G401.6 (cell line): ENCODE measurements at regions not wholly inside any gene's neighbourhood (a gene's known extent, or its start where the extent isn't known, plus 50 kb on each side); places are given as distances from the start of the nearest gene placed in this dataset.

Source experiments
- FAIRE-seq: peaks from 2 replicates; lab custom pipeline; 2012; peaks lifted over from hg19 to GRCh38; lab: Jason Lieb, UNC

- FAIRE-seq: no peak
Observed at GRCh38 chr14:51548187-51548586, 103.5 kb upstream of the FRMD6 start.

GRCh38 chr14:51550636-51551035, 101.1 kb upstream of the FRMD6 start:
- no peak for FAIRE-seq

GRCh38 chr14:51552275-51552674, 99.4 kb upstream of the FRMD6 start:
- no peak for FAIRE-seq

GRCh38 chr14:51552768-51553404, 98.8 kb upstream of the FRMD6 start:
- no peak for FAIRE-seq

GRCh38 chr14:51554339-51554920, 97.3 kb upstream of the FRMD6 start:
- no peak for FAIRE-seq

GRCh38 chr14:51554953-51555352, 96.8 kb upstream of the FRMD6 start:
- no peak for FAIRE-seq

- FAIRE-seq: no peak
Observed at GRCh38 chr14:51561141-51561540, 90.6 kb upstream of the FRMD6 start.

- no peak for FAIRE-seq
Observed at GRCh38 chr14:51562816-51563215, 88.9 kb upstream of the FRMD6 start.

GRCh38 chr14:51563560-51563959, 88.2 kb upstream of the FRMD6 start:
- no peak for FAIRE-seq

GRCh38 chr14:51564460-51564859, 87.2 kb upstream of the FRMD6 start:
- no peak for FAIRE-seq

- no peak for FAIRE-seq
Observed at GRCh38 chr14:51564986-51565604, 86.6 kb upstream of the FRMD6 start.

- no peak for FAIRE-seq
Observed at GRCh38 chr14:51566831-51567582, 84.7 kb upstream of the FRMD6 start.

- no peak for FAIRE-seq
Observed at GRCh38 chr14:51568366-51568765, 83.3 kb upstream of the FRMD6 start.

- FAIRE-seq: no peak
Observed at GRCh38 chr14:51573607-51574006, 78.1 kb upstream of the FRMD6 start.

GRCh38 chr14:51574009-51574408, 77.7 kb upstream of the FRMD6 start:
- FAIRE-seq: no peak

GRCh38 chr14:51575349-51576116, 76.2 kb upstream of the FRMD6 start:
- FAIRE-seq: no peak

GRCh38 chr14:51576117-51576430, 75.6 kb upstream of the FRMD6 start:
- FAIRE-seq: no peak

- no peak for FAIRE-seq
Observed at GRCh38 chr14:51576879-51577278, 74.8 kb upstream of the FRMD6 start.

GRCh38 chr14:51578853-51579252, 72.9 kb upstream of the FRMD6 start:
- FAIRE-seq: no peak

GRCh38 chr14:51581017-51581881, 70.5 kb upstream of the FRMD6 start:
- FAIRE-seq: no peak

- no peak for FAIRE-seq
Observed at GRCh38 chr14:51582437-51582836, 69.3 kb upstream of the FRMD6 start.

- FAIRE-seq: no peak
Observed at GRCh38 chr14:51585055-51585454, 66.7 kb upstream of the FRMD6 start.
